ENCODE measurements at regions not wholly inside any gene's neighbourhood (a gene's known extent, or its start where the extent isn't known, plus 50 kb on each side); places are given as distances from the start of the nearest gene placed in this dataset.

- H3K27me3 Mint-ChIP-seq, result no peaks in the 10 kb centered on the region
- H3K4me1 Mint-ChIP-seq (ENCODE audit: low read depth), result peaks cover 21% of the 10 kb centered on the region
- H3K36me3 Mint-ChIP-seq (ENCODE audit: low read depth), result no peaks in the 10 kb centered on the region
- no peaks in the 10 kb centered on the region for H3K9me3 Mint-ChIP-seq
- DNase-seq, result no peak
- no peak overlapping the region for H3K27ac Mint-ChIP-seq
- H3K4me3 Mint-ChIP-seq, result no peak overlapping the region
Measured at GRCh38 chr10:110399106-110399964, 94.6 kb upstream of the SMNDC1 start.

- no peak overlapping the region for H3K27ac Mint-ChIP-seq
- peaks cover 20% of the 10 kb centered on the region for H3K4me1 Mint-ChIP-seq (ENCODE audit: low read depth)
- H3K9me3 Mint-ChIP-seq, result no peaks in the 10 kb centered on the region
- no peaks in the 10 kb centered on the region for H3K27me3 Mint-ChIP-seq
- no peak overlapping the region for H3K4me3 Mint-ChIP-seq
- no peak for DNase-seq
- no peaks in the 10 kb centered on the region for H3K36me3 Mint-ChIP-seq (ENCODE audit: low read depth)
Measured at GRCh38 chr10:110399965-110400933, 95.5 kb upstream of the SMNDC1 start.

DNA sequence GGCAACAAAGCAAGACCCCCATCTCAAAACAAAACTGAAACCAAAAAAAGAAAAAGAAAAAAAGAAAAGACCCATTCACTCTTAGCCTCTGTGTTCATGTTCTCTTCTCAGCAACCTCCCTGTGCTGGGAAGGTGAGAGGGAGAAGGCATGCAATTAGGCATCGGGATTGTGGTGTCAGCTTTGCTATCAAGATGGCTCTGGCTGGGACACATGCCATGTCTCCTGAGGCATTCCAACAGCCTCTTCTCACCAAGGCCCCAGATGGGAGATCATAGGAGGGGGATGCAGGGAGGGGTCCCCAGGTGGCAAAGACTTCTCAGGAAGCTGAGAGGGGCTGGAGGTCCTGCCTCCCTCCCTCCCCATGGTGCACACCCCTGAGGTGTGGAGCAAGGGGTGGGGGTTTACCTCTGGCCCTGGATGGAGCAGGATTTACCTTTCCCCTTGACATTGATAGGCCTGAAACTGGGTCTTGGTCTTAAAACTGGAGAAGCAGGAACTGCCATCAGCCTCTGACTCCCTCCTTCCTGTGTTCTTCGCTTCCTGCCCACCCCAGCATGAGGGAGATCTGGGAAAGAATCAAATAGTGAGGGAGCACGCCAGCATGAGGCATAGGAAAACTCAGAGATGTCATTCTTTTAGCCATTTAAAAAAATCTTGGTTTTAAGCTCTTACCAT, 96.2 kb upstream of the DUSP5 start:
- Mint-ChIP-seq H3K4me3 (no peak overlapping the region), H3K27ac (no peak overlapping the region), H3K4me1 (ENCODE audit: low read depth) (peaks cover 8% of the 10 kb centered on the region), H3K27me3 (no peaks in the 10 kb centered on the region), H3K9me3 (no peaks in the 10 kb centered on the region), H3K36me3 (ENCODE audit: low read depth) (no peaks in the 10 kb centered on the region)
- no peak for DNase-seq

- H3K27me3 Mint-ChIP-seq, result no peaks in the 10 kb centered on the region
- no peak overlapping the region for H3K4me3 Mint-ChIP-seq
- H3K27ac Mint-ChIP-seq, result no peak overlapping the region
- no peak for DNase-seq
- no peaks in the 10 kb centered on the region for H3K36me3 Mint-ChIP-seq (ENCODE audit: low read depth)
- H3K9me3 Mint-ChIP-seq, result no peaks in the 10 kb centered on the region
- peaks cover 8% of the 10 kb centered on the region for H3K4me1 Mint-ChIP-seq (ENCODE audit: low read depth)
Measured at GRCh38 chr10:110402077-110402416, 95.7 kb upstream of the DUSP5 start.

GRCh38 chr10:110403593-110403992, 94.1 kb upstream of the DUSP5 start:
- Mint-ChIP-seq H3K9me3 (no peaks in the 10 kb centered on the region), H3K27me3 (no peaks in the 10 kb centered on the region), H3K27ac (no peak overlapping the region), H3K36me3 (ENCODE audit: low read depth) (no peaks in the 10 kb centered on the region), H3K4me3 (no peak overlapping the region), H3K4me1 (ENCODE audit: low read depth) (peaks cover 14% of the 10 kb centered on the region)
- no peak for DNase-seq

- H3K4me1 Mint-ChIP-seq (ENCODE audit: low read depth), result peaks cover 12% of the 10 kb centered on the region
- H3K4me3 Mint-ChIP-seq, result no peak overlapping the region
Measured at GRCh38 chr10:110404413-110404812, 93.3 kb upstream of the DUSP5 start.

DNA sequence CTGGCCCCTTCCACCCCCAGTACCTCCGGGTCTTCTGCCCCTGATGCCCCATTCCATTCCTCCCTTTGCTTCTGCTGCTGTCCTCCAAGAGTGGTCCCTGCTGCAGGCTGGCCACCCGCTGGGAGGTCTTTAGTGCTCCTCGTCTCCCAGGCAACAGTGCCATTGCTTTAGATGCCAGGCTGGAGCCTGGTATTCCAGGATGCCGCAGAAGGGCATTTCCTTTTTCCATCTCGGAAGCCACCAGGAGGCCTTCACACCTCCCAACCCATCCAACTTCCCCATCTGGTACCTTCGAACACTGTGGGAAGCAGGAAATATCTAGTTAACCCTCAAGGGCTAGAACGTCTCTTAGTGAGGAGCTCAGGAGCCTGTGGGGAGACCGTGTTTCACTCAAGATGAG, 92.9 kb upstream of the DUSP5 start:
- Mint-ChIP-seq H3K27ac (no peak overlapping the region), H3K4me1 (ENCODE audit: low read depth) (peaks cover 15% of the 10 kb centered on the region), H3K4me3 (no peak overlapping the region), H3K9me3 (no peaks in the 10 kb centered on the region), H3K27me3 (no peaks in the 10 kb centered on the region), H3K36me3 (ENCODE audit: low read depth) (no peaks in the 10 kb centered on the region)
- DNase-seq, result no peak

More at GRCh38 chr10:110404413-110404812, 93.3 kb upstream of the DUSP5 start:
- no peaks in the 10 kb centered on the region for H3K36me3 Mint-ChIP-seq (ENCODE audit: low read depth)
- H3K27me3 Mint-ChIP-seq, result no peaks in the 10 kb centered on the region
- no peak for DNase-seq
- H3K9me3 Mint-ChIP-seq, result no peaks in the 10 kb centered on the region
- H3K27ac Mint-ChIP-seq, result no peak overlapping the region

DNA sequence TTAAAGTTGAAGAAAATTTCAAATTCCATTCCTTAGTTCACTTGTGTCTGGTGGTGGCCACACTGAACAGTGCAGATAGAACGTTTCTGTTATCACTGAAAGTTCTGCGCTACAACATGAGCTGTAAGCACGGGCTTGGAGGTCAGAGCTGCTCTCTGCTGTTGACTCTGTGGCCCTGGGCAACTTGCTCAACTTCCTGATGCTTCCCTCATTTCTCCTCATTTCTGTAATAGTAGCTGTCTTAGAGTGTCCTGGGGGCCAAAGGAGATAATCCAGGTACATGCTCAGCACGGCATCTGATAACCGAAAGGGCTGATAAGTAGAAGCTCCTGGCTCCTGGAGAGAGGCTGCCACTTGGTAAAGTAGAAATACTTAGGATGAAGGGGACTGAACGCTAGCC, 92.3 kb upstream of the DUSP5 start:
- Mint-ChIP-seq H3K27me3 (no peaks in the 10 kb centered on the region), H3K36me3 (ENCODE audit: low read depth) (no peaks in the 10 kb centered on the region), H3K27ac (no peak overlapping the region), H3K4me3 (no peak overlapping the region), H3K9me3 (no peaks in the 10 kb centered on the region), H3K4me1 (ENCODE audit: low read depth) (peaks cover 21% of the 10 kb centered on the region)
- DNase-seq, result no peak

DNA sequence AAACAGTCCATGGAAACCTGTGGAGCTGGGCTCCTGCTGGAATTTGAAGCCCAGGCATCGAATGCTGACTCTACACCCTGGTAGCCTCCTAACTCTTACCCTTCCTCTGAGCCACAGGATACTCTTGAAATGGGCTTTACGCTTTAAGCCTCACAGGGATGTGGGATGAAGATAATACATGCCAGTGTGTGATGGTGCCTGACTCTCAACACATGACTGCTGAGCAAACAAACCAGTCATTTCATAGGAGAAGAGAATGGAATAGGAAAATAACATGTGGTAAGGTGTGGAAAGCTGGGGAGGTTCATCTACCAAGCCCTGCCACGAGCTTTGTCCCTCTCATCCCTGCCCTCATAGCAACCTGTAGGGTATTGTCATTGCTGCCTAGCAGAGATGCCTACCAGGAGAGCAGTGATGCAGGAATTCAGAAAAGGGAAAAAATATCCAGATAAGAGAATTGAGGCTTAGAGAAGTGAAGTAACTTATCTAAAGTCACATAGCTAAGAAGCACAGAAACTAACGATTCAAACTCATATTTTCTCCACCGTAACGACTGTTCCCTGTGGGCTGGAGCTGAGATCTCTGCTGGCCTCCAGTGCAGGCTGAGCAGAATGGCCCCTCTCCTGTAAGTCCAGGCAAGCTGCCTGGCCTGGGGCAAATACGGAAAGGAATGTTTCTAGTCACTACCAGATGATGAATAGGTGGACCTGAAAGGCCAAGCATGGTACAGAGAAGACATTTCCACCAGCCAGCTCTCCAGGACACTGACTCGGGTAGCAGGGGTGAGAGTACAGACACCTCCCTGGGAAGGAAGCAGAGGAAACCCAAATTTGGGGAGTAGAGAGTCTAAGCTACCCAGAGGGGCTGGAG, 90.2 kb upstream of the DUSP5 start:
- Mint-ChIP-seq H3K4me3 (no peak overlapping the region), H3K36me3 (ENCODE audit: low read depth) (no peaks in the 10 kb centered on the region), H3K27me3 (no peaks in the 10 kb centered on the region), H3K4me1 (ENCODE audit: low read depth) (peaks cover 36% of the 10 kb centered on the region), H3K27ac (no peak overlapping the region), H3K9me3 (no peaks in the 10 kb centered on the region)
- DNase-seq, result no peak

DNA sequence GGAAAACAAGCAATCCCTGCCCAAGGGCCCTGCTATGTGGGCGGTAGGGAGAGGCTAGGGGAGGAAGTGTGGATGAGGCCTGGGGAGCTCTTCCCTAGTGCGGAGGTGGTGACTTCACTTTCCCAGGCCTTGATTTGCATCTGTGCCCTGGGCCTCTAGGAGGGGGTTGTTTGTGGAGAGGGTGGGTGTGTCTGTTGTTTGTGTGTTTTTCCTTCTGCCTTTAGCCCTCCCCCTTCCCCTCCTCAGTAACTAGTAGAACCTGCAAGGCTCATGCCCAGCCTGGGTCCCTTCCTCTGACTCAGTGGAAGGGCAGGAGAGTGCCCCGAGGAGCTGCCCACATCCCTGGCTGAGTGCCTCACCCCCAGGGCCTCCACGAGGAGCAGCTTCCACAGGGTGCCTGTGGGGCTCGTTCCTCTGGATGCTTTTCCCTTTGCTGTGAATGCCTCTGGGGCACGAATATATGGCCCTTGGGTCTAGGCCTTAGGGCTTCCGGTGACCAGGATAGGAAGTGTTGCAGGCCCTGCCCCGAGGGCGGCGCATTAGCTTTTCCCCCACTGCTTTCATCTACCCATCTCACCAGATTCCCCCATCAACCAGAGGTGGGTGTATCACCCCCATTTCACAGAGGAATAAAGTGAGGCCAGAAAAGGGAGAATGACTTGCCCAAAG, 89.4 kb upstream of the DUSP5 start:
- Mint-ChIP-seq H3K4me3 (no peak overlapping the region), H3K9me3 (no peaks in the 10 kb centered on the region), H3K36me3 (ENCODE audit: low read depth) (no peaks in the 10 kb centered on the region), H3K27me3 (no peaks in the 10 kb centered on the region), H3K27ac (no peak overlapping the region), H3K4me1 (ENCODE audit: low read depth) (peaks cover 44% of the 10 kb centered on the region)
- no peak for DNase-seq

DNA sequence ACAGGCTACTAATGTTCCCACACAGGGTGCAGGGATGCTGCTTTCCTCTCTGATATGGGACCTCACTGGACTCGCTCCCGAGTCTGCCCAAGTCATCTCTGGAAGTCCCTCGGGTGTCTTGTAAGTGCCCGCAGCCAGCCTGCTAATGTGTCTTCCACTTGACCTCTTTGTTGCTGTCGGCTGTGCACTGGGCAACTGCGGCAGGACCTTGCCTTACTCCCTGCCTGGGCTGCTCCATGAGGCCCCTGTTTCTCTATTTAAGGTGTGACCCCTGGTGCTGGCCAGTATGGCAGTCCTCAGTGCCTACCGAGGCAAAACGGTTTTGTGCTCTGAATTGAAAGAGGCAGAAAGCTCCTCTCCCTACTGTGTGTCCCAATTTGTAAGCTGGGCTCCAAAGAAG, 88.8 kb upstream of the DUSP5 start:
- Mint-ChIP-seq H3K27me3 (no peaks in the 10 kb centered on the region), H3K9me3 (no peaks in the 10 kb centered on the region), H3K27ac (no peak overlapping the region), H3K4me3 (no peak overlapping the region), H3K36me3 (ENCODE audit: low read depth) (no peaks in the 10 kb centered on the region), H3K4me1 (ENCODE audit: low read depth) (peaks cover 50% of the 10 kb centered on the region)
- DNase-seq, result no peak

GRCh38 chr10:110409488-110409887, 88.2 kb upstream of the DUSP5 start:
- Mint-ChIP-seq H3K4me1 (ENCODE audit: low read depth) (peaks cover 56% of the 10 kb centered on the region), H3K27ac (no peak overlapping the region)

DNA sequence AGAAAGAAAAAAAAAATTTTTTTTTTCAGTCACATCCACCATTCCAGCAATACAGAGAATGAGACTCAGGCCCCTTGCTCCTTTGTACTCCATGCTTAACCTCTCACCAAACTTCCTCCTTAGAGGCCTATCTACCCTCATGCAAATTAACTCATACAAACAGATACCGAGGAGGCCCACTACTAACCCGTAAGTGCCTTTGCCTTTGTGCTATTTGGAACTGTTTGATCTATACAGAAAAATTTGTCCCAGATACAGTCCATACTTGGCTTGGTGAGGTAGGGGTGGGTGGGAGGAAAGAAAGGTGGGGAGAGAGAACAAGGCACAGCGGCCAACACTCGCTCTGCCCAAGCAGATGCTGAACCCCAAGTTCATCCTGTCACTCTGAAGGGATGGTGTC, 87.8 kb upstream of the DUSP5 start:
- no peaks in the 10 kb centered on the region for H3K9me3 Mint-ChIP-seq
- peaks cover 60% of the 10 kb centered on the region for H3K4me1 Mint-ChIP-seq (ENCODE audit: low read depth)
- H3K4me3 Mint-ChIP-seq, result no peak overlapping the region
- no peaks in the 10 kb centered on the region for H3K36me3 Mint-ChIP-seq (ENCODE audit: low read depth)
- no peak overlapping the region for H3K27ac Mint-ChIP-seq
- no peak for DNase-seq
- no peaks in the 10 kb centered on the region for H3K27me3 Mint-ChIP-seq

More at GRCh38 chr10:110409488-110409887, 88.2 kb upstream of the DUSP5 start:
- no peaks in the 10 kb centered on the region for H3K27me3 Mint-ChIP-seq
- no peaks in the 10 kb centered on the region for H3K36me3 Mint-ChIP-seq (ENCODE audit: low read depth)
- H3K9me3 Mint-ChIP-seq, result no peaks in the 10 kb centered on the region
- no peak overlapping the region for H3K4me3 Mint-ChIP-seq
- DNase-seq, result no peak

Data from activated T-cell treated with anti-CD3 and anti-CD28 coated beads, Interleukin-2, amount 50 U/mL, for 24 hours (primary cell).